ENCODE measurements at regions not wholly inside any gene's neighbourhood (a gene's known extent, or its start where the extent isn't known, plus 50 kb on each side); places are given as distances from the start of the nearest gene placed in this dataset.

DNA sequence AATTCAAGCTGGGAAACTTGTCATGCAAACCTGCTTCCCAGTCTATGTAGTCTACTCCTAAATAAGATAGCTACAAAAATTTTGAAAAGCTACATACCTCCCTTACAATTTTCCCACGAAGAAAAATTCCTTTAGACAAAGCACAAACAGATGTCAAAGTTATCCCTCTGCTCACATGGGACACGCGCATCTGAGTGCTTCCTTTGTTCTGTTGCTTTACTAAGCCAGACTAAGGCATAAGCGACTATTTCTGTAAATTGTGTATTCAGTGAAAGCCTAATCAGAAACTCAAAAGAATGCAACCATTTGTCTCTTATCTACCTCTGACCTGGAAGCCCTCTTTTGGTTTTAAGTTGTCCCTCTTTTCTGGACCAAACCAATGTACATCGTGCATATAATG, 583.7 kb upstream of the B3GAT1 start:
- BruUV-seq (replicated peaks): no TSS peak
- Histone ChIP-seq H3K36me3 (replicated peaks in 1 of 2; ENCODE audit: control insufficient read depth in 1 of 2, insufficient read depth in 2 of 2, low read length in 2 of 2) (no peaks in the 10 kb centered on the region), H2AFZ (ENCODE audit: low read length) (no peak overlapping the region), H3K4me2 (ENCODE audit: low read depth, low read length) (no peak overlapping the region), H3K79me2 (ENCODE audit: insufficient read depth, low read length) (no peaks in the 10 kb centered on the region), H3K4me3 (replicated peaks in 1 of 3; ENCODE audit: insufficient read depth in 1 of 3, low read depth in 2 of 3, low read length in 3 of 3) (no peak overlapping the region), H3K9ac (ENCODE audit: insufficient read depth, low read depth, low read length) (no peak overlapping the region), H3K4me1 (ENCODE audit: insufficient read depth, low read length) (no peaks in the 10 kb centered on the region), H3K27me3 (ENCODE audit: control insufficient read depth in 1 of 2, insufficient read depth in 2 of 2, low read length in 2 of 2) (no peaks in the 10 kb centered on the region; a peak in 2 of 5 replicates), H3K27ac (ENCODE audit: extremely low read length, insufficient read depth, low read length) (no peak overlapping the region), H3K9me3 (ENCODE audit: low read length) (no peaks in the 10 kb centered on the region), H4K20me1 (ENCODE audit: insufficient read depth, low read length) (no peaks in the 10 kb centered on the region)
- DNase-seq (ENCODE audit: low spot score): no peak
- no peak for FAIRE-seq
- intact Hi-C loops (cut with micrococcal nuclease; ENCODE audit: unreplicated experiment) (no loop called here), in situ Hi-C loops (cut with HindIII; ENCODE audit: extremely low pct_ligation_motif_present, low pct_unique_long_range_greater_than_20kb) (no loop called here)
- ATAC-seq: no peak
- TF ChIP-seq FOXM1 (CRISPR knock-in tag; IDR thresholded peaks at IDR 0.05) (no peak), GLI4 (CRISPR knock-in tag; IDR thresholded peaks at IDR 0.05; ENCODE audit: borderline replicate concordance) (no peak), PAF1 (CRISPR knock-in tag; IDR thresholded peaks at IDR 0.05) (no peak), ZNF672 (CRISPR knock-in tag; IDR thresholded peaks at IDR 0.05) (no peak)
- TF ChIP-seq, protein P1, sequence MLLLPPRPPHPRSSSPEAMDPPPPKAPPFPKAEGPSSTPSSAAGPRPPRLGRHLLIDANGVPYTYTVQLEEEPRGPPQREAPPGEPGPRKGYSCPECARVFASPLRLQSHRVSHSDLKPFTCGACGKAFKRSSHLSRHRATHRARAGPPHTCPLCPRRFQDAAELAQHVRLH (CRISPR knock-in tag; IDR thresholded peaks at IDR 0.05; ENCODE audit: borderline replicate concordance, low read depth): no peak
- TF ChIP-seq, protein P2, sequence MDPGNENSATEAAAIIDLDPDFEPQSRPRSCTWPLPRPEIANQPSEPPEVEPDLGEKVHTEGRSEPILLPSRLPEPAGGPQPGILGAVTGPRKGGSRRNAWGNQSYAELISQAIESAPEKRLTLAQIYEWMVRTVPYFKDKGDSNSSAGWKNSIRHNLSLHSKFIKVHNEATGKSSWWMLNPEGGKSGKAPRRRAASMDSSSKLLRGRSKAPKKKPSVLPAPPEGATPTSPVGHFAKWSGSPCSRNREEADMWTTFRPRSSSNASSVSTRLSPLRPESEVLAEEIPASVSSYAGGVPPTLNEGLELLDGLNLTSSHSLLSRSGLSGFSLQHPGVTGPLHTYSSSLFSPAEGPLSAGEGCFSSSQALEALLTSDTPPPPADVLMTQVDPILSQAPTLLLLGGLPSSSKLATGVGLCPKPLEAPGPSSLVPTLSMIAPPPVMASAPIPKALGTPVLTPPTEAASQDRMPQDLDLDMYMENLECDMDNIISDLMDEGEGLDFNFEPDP (CRISPR knock-in tag; conservative IDR thresholded peaks at IDR 0.05): no peak
- WGBS (ENCODE audit: low lambda C conversion rate): 26% methylated on average over 5 of the region's 5 CpGs
- POLR2A ChIA-PET: no interaction called here
- CTCF ChIA-PET (ENCODE audit: low intra/inter-chr PET ratio, low total read pairs): no interaction called here

DNA sequence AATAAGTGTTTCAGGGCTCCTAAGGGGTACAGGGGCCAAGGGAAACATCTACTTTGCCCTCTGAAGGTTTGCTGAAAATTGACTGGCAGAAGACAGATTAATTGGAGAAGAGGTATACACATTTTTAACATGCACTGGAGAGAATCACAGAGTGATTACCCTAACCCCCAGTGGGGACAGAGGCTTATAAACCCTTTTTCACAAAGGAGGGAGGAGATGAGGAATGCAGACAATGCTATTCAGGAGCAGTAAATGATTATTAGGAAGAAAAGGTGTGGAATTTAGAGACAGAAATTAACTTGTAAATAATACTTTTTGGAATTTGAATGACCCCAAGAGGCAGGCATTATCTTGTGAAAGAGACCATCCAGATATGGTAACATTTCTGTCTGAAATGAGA, 582.4 kb upstream of the B3GAT1 start:
- Histone ChIP-seq H3K4me2 (ENCODE audit: low read depth, low read length) (no peak overlapping the region), H3K9me3 (ENCODE audit: low read length) (no peaks in the 10 kb centered on the region), H3K27me3 (ENCODE audit: control insufficient read depth in 1 of 2, insufficient read depth in 2 of 2, low read length in 2 of 2) (no peaks in the 10 kb centered on the region; a peak in 1 of 5 replicates), H3K9ac (ENCODE audit: insufficient read depth, low read depth, low read length) (no peak overlapping the region), H2AFZ (ENCODE audit: low read length) (no peak overlapping the region), H4K20me1 (ENCODE audit: insufficient read depth, low read length) (no peaks in the 10 kb centered on the region), H3K79me2 (ENCODE audit: insufficient read depth, low read length) (no peaks in the 10 kb centered on the region), H3K36me3 (replicated peaks in 1 of 2; ENCODE audit: control insufficient read depth in 1 of 2, insufficient read depth in 2 of 2, low read length in 2 of 2) (no peaks in the 10 kb centered on the region), H3K4me1 (ENCODE audit: insufficient read depth, low read length) (no peaks in the 10 kb centered on the region), H3K27ac (ENCODE audit: extremely low read length, insufficient read depth, low read length) (no peak overlapping the region), H3K4me3 (replicated peaks in 1 of 3; ENCODE audit: insufficient read depth in 1 of 3, low read depth in 2 of 3, low read length in 3 of 3) (no peak overlapping the region)
- POLR2A ChIA-PET: no interaction called here
- in situ Hi-C loops (cut with HindIII; ENCODE audit: extremely low pct_ligation_motif_present, low pct_unique_long_range_greater_than_20kb): no loop called here
- intact Hi-C loops (cut with micrococcal nuclease; ENCODE audit: unreplicated experiment): no loop called here
- TF ChIP-seq ZNF788 (CRISPR knock-in tag; IDR thresholded peaks at IDR 0.05; ENCODE audit: borderline replicate concordance) (no peak), NFE2 (CRISPR knock-in tag; IDR thresholded peaks at IDR 0.05) (no peak), ZIK1 (CRISPR knock-in tag; IDR thresholded peaks at IDR 0.05; ENCODE audit: borderline replicate concordance, low read depth) (no peak)
- ATAC-seq (no peak), DNase-seq (ENCODE audit: low spot score) (no peak), FAIRE-seq (no peak)
- BruUV-seq (replicated peaks): no TSS peak
- CTCF ChIA-PET (ENCODE audit: low intra/inter-chr PET ratio, low total read pairs): no interaction called here
